ENCODE measurements at regions not wholly inside any gene's neighbourhood (a gene's known extent, or its start where the extent isn't known, plus 50 kb on each side); places are given as distances from the start of the nearest gene placed in this dataset.
A peak's percentile ranks its signal among the peaks of the same experiment; 100 is the strongest.

GRCh38 chrX:120021927-120022326 lies 55.6 kb downstream of the RHOXF2B start:
- DNase-seq = no peak

DNA sequence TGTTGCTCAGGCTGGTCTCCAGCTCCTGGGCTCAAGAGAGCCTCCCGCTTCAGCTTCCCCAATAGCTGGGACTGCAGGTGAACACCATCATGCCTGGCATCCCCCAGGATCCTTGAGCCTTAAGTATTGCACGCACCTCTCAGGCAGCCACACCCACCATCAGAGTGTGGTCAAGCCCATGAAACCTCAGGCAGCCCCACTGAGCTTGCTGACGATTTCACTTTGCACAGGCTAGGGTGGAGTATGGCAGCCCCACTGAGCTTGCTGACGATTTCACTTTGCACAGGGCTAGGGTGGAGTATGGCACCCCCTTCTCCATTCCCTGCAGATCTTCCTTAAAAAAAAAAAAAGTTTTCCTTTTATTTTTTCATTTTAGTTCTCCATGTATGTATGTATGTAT lies 57.2 kb downstream of the RHOXF2B start:
- DNase-seq = no peak

- no peak for DNase-seq
These were observed 61.4 kb downstream of the RHOXF2B start for GRCh38 chrX:120016068-120016441.

- DNase-seq = peak; percentile 56
These were observed 62.1 kb downstream of the RHOXF2B start for GRCh38 chrX:120015145-120016067.

GRCh38 chrX:120014354-120015130 lies 62.9 kb downstream of the RHOXF2B start:
- DNase-seq = peak; percentile 37

DNA sequence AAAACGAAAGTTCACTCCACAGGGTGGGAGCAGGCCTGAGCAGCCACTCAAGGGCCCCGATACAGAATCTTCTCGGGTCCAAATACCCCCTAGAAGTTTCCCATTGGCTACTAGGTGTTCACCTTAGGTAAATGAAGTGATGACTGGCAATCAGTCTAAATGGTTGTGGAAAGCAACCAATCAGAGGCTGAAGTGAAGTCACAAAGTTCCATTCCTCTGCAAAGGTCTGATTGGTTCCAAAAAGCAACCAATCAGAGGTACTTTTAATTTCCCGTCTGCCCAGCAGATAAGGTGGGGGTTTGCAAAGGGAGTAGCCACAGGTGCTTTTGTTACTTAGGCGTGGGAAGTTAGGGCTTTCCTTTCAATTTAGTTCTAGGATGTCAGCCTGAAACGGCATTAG lies 58.2 kb upstream of the NKAP start:
- no peak for DNase-seq

DNA sequence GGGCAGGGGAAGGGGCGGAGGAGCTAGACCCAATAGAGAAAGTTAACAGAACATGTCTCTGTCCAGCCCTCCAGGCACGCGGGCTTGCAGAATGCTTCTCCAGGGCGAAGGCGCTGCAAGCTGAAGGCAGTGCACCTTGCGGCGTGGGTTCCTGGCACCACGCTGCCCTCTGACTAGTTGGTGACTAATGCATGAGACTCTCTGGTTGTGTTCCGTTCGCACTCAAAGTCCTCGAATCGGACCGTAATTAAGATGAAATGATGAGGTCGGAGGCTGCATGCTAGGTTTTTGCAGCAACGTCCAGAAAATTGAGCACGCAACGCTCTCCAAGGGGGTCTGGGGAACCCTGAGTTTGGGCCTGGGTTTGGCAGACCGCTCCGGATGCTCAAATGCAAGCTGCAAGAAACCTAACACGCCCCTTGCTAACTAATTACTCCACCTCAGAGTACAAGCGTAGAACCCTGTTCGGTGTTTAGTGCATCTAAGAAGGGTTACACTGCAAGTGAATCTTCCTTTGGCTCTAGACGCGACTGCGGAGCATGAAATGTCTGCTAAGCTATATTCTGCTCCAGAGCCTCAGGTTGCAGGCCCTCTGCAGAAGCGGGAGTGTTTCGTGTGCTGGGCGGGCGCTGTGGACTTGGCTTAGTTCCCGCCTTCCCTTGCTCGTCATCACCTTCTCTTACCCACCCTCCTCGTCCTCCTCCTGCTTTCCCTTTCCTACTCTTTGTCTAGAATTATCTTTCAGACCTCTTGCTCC lies 57.1 kb upstream of the NKAP start:
- peak; percentile 35 for DNase-seq

- DNase-seq = peak; percentile 31
These were observed 55.6 kb upstream of the NKAP start for GRCh38 chrX:119999087-119999634.

DNA sequence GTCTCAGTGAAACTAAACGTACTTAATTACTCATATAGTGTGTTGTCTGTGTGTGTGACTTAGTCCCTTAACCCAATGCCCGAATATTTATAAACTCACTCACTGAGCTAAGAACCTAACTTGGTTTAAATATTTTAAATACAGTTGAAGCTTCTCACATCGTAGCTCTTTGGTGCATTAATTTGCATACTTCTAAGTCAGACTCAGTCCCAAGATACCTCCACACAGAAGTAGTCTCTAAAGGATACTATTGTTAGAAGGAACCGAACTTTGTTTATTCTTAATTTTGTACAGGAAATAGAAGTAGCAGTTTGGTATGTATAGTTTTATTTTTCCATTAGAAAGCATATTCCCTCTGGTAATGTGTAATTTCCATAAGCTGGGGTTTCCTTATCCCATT lies 54.0 kb upstream of the NKAP start:
- no peak for DNase-seq

GRCh38 chrX:119996600-119997524 lies 53.3 kb upstream of the NKAP start:
- no peak for DNase-seq

DNA sequence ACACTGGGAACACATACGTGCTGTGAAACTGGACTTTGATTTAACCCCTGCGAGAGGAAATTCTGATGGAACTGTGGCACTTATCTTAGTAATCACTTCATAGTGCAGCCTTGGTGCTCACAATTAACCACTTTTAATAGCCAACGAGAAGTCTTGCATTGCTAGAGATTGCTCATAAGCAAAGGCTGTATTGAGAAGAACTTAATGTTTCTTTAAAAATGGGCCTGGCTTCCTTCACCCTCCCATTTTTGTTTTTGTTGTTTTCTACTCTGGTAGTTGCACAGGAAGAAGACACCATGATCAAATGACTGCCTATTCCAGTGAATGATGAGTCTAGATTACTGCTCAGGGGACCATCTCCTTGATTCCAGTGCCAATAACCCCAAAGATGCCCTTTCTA lies 52.5 kb upstream of the NKAP start:
- peak; percentile 32 for DNase-seq

All from retina (tissue), 1 donor.